ENCODE measurements at regions not wholly inside any gene's neighbourhood (a gene's known extent, or its start where the extent isn't known, plus 50 kb on each side); places are given as distances from the start of the nearest gene placed in this dataset.

DNA sequence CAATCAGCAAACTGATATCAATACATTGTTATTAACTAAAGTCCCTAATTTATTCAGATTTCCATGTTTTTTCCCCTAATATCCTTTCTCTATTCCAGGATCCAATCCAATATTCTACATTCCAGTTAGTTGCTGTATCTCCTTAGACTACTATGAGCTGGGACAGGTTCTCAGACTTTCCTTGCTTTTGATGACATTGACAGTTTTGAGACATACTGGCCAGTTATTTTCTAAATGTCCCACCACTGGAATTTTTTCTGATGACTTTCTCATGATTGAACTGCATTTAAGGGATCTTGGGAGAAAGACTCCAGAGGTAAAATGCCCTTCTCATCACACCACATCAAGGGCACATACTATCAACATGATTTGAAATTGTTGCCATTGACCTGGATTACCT, 177.1 kb upstream of the MAF start:
- intact Hi-C loops (cut with DNase I) = no loop called here
- DNase-seq (ENCODE audit: low spot score) = no peak
- no peaks in the 10 kb centered on the region for H3K27me3 ChIP-seq (replicated peaks; ENCODE audit: insufficient read depth)
- H3K36me3 ChIP-seq = no peaks in the 10 kb centered on the region
- H3K27ac ChIP-seq = peak overlapping the region in 1 of 2 donors; percentile 69
- H3K4me3 ChIP-seq = no peak overlapping the region
- H3K4me1 ChIP-seq (replicated peaks) = no peaks in the 10 kb centered on the region
- no peaks in the 10 kb centered on the region for H3K9me3 ChIP-seq
- TF ChIP-seq POLR2A (IDR thresholded peaks at IDR 0.05) (no peak), POLR2AphosphoS5 (IDR thresholded peaks at IDR 0.05) (no peak)
- TF ChIP-seq, protein P1, sequence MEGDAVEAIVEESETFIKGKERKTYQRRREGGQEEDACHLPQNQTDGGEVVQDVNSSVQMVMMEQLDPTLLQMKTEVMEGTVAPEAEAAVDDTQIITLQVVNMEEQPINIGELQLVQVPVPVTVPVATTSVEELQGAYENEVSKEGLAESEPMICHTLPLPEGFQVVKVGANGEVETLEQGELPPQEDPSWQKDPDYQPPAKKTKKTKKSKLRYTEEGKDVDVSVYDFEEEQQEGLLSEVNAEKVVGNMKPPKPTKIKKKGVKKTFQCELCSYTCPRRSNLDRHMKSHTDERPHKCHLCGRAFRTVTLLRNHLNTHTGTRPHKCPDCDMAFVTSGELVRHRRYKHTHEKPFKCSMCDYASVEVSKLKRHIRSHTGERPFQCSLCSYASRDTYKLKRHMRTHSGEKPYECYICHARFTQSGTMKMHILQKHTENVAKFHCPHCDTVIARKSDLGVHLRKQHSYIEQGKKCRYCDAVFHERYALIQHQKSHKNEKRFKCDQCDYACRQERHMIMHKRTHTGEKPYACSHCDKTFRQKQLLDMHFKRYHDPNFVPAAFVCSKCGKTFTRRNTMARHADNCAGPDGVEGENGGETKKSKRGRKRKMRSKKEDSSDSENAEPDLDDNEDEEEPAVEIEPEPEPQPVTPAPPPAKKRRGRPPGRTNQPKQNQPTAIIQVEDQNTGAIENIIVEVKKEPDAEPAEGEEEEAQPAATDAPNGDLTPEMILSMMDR (IDR thresholded peaks at IDR 0.05) = no peak

GRCh38 chr16:79776243-79776847, 175.8 kb upstream of the MAF start:
- peak; percentile 67 for TF ChIP-seq POLR2AphosphoS5 (IDR thresholded peaks at IDR 0.05)
- TF ChIP-seq POLR2A (IDR thresholded peaks at IDR 0.05) = no peak
- TF ChIP-seq, protein P1 (IDR thresholded peaks at IDR 0.05) = peak in 2 of 4 experiments; percentile 20 to 29
- Histone ChIP-seq H3K27me3 (replicated peaks; ENCODE audit: insufficient read depth) (no peaks in the 10 kb centered on the region), H3K27ac (peak overlapping the region; percentile 56 to 69), H3K4me3 (no peak overlapping the region), H3K4me1 (replicated peaks) (no peaks in the 10 kb centered on the region), H3K36me3 (no peaks in the 10 kb centered on the region), H3K9me3 (no peaks in the 10 kb centered on the region)
- intact Hi-C loops (cut with DNase I) = no loop called here
- DNase-seq (ENCODE audit: low spot score) = peak; percentile 44
- WGBS = 35% methylated on average over 4 of the region's 4 CpGs

- 86% methylated on average over 3 of the region's 3 CpGs for WGBS
- Histone ChIP-seq H3K27me3 (replicated peaks; ENCODE audit: insufficient read depth) (no peaks in the 10 kb centered on the region), H3K36me3 (no peaks in the 10 kb centered on the region), H3K4me3 (no peak overlapping the region), H3K27ac (peak overlapping the region in 1 of 2 donors; percentile 59), H3K4me1 (replicated peaks) (peaks cover 19% of the 10 kb centered on the region), H3K9me3 (no peaks in the 10 kb centered on the region)
- TF ChIP-seq POLR2A (IDR thresholded peaks at IDR 0.05) = no peak
- no peak for TF ChIP-seq POLR2AphosphoS5 (IDR thresholded peaks at IDR 0.05)
- TF ChIP-seq, protein P1 (IDR thresholded peaks at IDR 0.05) = no peak
- DNase-seq (ENCODE audit: low spot score) = no peak
- intact Hi-C loops (cut with DNase I) = no loop called here
Observed at GRCh38 chr16:79772784-79773183, 172.2 kb upstream of the MAF start.

GRCh38 chr16:79772048-79772447, 171.5 kb upstream of the MAF start:
- DNase-seq (ENCODE audit: low spot score) = no peak
- H3K27me3 ChIP-seq (replicated peaks; ENCODE audit: insufficient read depth) = no peaks in the 10 kb centered on the region
- TF ChIP-seq POLR2AphosphoS5 (IDR thresholded peaks at IDR 0.05) (peak; percentile 36), POLR2A (IDR thresholded peaks at IDR 0.05) (no peak)

DNA sequence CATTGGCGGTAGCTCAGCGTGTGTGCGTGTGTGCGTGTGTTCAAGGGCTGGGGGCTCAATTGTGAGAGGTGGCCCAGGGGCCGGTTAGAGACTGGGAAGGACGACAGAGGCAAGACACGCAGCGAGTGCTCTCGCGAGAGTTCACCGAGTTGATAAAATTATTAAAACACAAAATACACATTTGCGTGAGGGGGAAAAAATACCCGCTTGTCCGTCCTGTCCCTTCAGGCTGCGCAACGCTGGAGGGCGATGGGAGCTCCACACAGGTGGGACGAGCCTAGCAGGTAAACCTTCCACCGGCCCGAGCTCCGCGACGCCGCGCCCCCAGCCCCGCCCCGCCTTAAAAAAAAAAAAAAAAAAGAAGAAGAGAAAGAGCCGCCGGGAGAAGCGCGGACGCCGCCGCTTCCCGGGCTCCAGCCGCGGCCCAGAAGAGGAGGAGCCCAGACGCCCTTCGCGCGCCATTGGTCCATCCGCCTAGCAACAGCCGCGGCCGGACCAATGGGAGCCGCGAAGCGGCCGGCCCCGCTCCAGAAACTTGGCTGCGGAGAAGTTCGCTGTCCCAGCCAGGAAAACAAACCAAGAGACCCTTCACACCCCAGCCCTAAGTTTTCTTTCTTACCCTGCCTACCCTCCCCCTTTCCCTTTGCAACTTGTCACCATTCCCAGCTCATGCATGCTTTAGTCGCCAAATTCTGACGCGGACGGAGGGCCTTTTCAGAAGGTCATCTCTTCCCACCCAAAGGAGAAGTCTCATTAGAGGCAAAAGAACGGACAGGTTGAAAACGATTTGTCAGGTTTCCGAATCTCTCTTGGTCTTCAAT, 169.9 kb upstream of the MAF start:
- intact Hi-C loops (cut with DNase I) = no loop called here
- peaks cover 25% of the 10 kb centered on the region for H3K4me1 ChIP-seq (replicated peaks)
- no peaks in the 10 kb centered on the region for H3K36me3 ChIP-seq
- peak; percentile 92 for DNase-seq (ENCODE audit: low spot score)
- peak overlapping the region; percentile 85 to 89 for H3K27ac ChIP-seq
- 1% methylated on average over 59 of the region's 59 CpGs for WGBS
- TF ChIP-seq POLR2AphosphoS5 (IDR thresholded peaks at IDR 0.05) = peak; percentile 36
- TF ChIP-seq POLR2A (IDR thresholded peaks at IDR 0.05) = no peak
- TF ChIP-seq, protein P1 (IDR thresholded peaks at IDR 0.05) = peak in 1 of 4 experiments; percentile 20
- no peaks in the 10 kb centered on the region for H3K27me3 ChIP-seq (replicated peaks; ENCODE audit: insufficient read depth)
- peak overlapping the region; percentile 31 to 35 for H3K4me3 ChIP-seq
- H3K9me3 ChIP-seq = no peaks in the 10 kb centered on the region

More at GRCh38 chr16:79772048-79772447, 171.5 kb upstream of the MAF start:
- H3K27ac ChIP-seq = peak overlapping the region; percentile 13 to 59
- H3K4me1 ChIP-seq (replicated peaks) = peaks cover 25% of the 10 kb centered on the region
- WGBS = 45% methylated on average over 4 of the region's 4 CpGs
- H3K36me3 ChIP-seq = no peaks in the 10 kb centered on the region
- no peaks in the 10 kb centered on the region for H3K9me3 ChIP-seq
- no peak overlapping the region for H3K4me3 ChIP-seq
- intact Hi-C loops (cut with DNase I) = no loop called here
